ENCODE measurements at regions not wholly inside any gene's neighbourhood (a gene's known extent, or its start where the extent isn't known, plus 50 kb on each side); places are given as distances from the start of the nearest gene placed in this dataset.

- TF ChIP-seq, protein P1, sequence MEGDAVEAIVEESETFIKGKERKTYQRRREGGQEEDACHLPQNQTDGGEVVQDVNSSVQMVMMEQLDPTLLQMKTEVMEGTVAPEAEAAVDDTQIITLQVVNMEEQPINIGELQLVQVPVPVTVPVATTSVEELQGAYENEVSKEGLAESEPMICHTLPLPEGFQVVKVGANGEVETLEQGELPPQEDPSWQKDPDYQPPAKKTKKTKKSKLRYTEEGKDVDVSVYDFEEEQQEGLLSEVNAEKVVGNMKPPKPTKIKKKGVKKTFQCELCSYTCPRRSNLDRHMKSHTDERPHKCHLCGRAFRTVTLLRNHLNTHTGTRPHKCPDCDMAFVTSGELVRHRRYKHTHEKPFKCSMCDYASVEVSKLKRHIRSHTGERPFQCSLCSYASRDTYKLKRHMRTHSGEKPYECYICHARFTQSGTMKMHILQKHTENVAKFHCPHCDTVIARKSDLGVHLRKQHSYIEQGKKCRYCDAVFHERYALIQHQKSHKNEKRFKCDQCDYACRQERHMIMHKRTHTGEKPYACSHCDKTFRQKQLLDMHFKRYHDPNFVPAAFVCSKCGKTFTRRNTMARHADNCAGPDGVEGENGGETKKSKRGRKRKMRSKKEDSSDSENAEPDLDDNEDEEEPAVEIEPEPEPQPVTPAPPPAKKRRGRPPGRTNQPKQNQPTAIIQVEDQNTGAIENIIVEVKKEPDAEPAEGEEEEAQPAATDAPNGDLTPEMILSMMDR (IDR thresholded peaks at IDR 0.05) = no peak
- no peak for TF ChIP-seq POLR2A (IDR thresholded peaks at IDR 0.05)
Observed at GRCh38 chr5:51582871-51583394, 199.7 kb downstream of the ISL1 start.

Data from upper lobe of left lung (tissue), 4 donors.